ENCODE measurements at regions not wholly inside any gene's neighbourhood (a gene's known extent, or its start where the extent isn't known, plus 50 kb on each side); places are given as distances from the start of the nearest gene placed in this dataset.

- Histone ChIP-seq H3K4me3 (no peak overlapping the region), H3K27me3 (ENCODE audit: insufficient read depth in 3 of 3, low read length in 2 of 3) (no peaks in the 10 kb centered on the region), H3K27ac (no peak overlapping the region), H3K4me1 (peaks cover 19% of the 10 kb centered on the region), H3K36me3 (ENCODE audit: insufficient read depth in 1 of 2, low read depth in 1 of 2) (no peaks in the 10 kb centered on the region), H3K9me3 (no peaks in the 10 kb centered on the region)
- TF ChIP-seq, protein P1, sequence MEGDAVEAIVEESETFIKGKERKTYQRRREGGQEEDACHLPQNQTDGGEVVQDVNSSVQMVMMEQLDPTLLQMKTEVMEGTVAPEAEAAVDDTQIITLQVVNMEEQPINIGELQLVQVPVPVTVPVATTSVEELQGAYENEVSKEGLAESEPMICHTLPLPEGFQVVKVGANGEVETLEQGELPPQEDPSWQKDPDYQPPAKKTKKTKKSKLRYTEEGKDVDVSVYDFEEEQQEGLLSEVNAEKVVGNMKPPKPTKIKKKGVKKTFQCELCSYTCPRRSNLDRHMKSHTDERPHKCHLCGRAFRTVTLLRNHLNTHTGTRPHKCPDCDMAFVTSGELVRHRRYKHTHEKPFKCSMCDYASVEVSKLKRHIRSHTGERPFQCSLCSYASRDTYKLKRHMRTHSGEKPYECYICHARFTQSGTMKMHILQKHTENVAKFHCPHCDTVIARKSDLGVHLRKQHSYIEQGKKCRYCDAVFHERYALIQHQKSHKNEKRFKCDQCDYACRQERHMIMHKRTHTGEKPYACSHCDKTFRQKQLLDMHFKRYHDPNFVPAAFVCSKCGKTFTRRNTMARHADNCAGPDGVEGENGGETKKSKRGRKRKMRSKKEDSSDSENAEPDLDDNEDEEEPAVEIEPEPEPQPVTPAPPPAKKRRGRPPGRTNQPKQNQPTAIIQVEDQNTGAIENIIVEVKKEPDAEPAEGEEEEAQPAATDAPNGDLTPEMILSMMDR (IDR thresholded peaks at IDR 0.05), result no peak
- peak in 3 of 4 donors; percentile 67 to 75 (median 72) for ATAC-seq
- intact Hi-C loops (cut with DNase I), result no loop called here
- DNase-seq, result peak in 1 of 2 donors; percentile 71
- WGBS, 3 donors, result 26 to 47% (median 33%) methylated on average over 6 of the region's 6 CpGs
Observed at GRCh38 chr2:217643789-217644301, 358.9 kb downstream of the TNS1 start.

- no peak for ATAC-seq
- H3K27ac ChIP-seq, result no peak overlapping the region
Observed at GRCh38 chr2:217642944-217643343, 359.9 kb downstream of the TNS1 start.

DNA sequence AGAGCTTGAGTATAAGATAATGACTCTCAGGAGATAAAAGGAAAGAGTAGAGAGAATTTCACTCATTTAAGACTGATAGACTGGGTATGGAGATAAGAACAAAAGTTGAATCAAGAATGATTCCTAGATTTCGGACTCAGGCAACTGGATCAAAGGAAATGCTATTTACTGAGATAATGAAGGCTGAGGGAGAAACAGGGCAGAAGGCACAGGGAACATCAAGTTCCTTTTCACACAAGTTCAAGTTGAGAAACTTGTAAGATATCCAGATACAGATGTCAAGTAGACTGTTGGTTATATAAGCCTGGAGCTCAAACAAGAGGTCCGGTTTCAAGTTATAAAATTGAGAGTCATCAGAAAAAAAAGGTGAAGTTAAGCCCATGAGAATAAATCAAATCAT lies 360.8 kb downstream of the TNS1 start:
- TF ChIP-seq, protein P1 (IDR thresholded peaks at IDR 0.05), result no peak
- H3K27ac ChIP-seq, result no peak overlapping the region
- no peak overlapping the region for H3K4me3 ChIP-seq
- H3K4me1 ChIP-seq, result peaks cover 32% of the 10 kb centered on the region
- peak in 1 of 4 donors; percentile 71 for ATAC-seq
- no peaks in the 10 kb centered on the region for H3K36me3 ChIP-seq (ENCODE audit: insufficient read depth in 1 of 2, low read depth in 1 of 2)
- DNase-seq, result no peak
- no peaks in the 10 kb centered on the region for H3K27me3 ChIP-seq (ENCODE audit: insufficient read depth in 3 of 3, low read length in 2 of 3)
- WGBS, 3 donors, result 30 to 69% (median 47%) methylated on average over 2 of the region's 2 CpGs
- intact Hi-C loops (cut with DNase I), result no loop called here
- no peaks in the 10 kb centered on the region for H3K9me3 ChIP-seq

More at GRCh38 chr2:217642944-217643343, 359.9 kb downstream of the TNS1 start:
- no peaks in the 10 kb centered on the region for H3K9me3 ChIP-seq
- H3K36me3 ChIP-seq (ENCODE audit: insufficient read depth in 1 of 2, low read depth in 1 of 2), result no peaks in the 10 kb centered on the region
- TF ChIP-seq, protein P1 (IDR thresholded peaks at IDR 0.05), result no peak
- H3K4me3 ChIP-seq, result no peak overlapping the region
- no peaks in the 10 kb centered on the region for H3K27me3 ChIP-seq (ENCODE audit: insufficient read depth in 3 of 3, low read length in 2 of 3)
- no peak for DNase-seq
- H3K4me1 ChIP-seq, result peaks cover 22% of the 10 kb centered on the region
- intact Hi-C loops (cut with DNase I), result no loop called here
- 62 to 78% (median 64%) methylated on average over 6 of the region's 6 CpGs for WGBS, 3 donors

GRCh38 chr2:217639481-217639880 lies 363.3 kb downstream of the TNS1 start:
- intact Hi-C loops (cut with DNase I), result no loop called here
- TF ChIP-seq, protein P1 (IDR thresholded peaks at IDR 0.05), result no peak
- Histone ChIP-seq H3K4me3 (no peak overlapping the region), H3K9me3 (no peaks in the 10 kb centered on the region), H3K4me1 (peaks cover 33% of the 10 kb centered on the region), H3K27me3 (ENCODE audit: insufficient read depth in 3 of 3, low read length in 2 of 3) (no peaks in the 10 kb centered on the region), H3K36me3 (ENCODE audit: insufficient read depth in 1 of 2, low read depth in 1 of 2) (no peaks in the 10 kb centered on the region), H3K27ac (no peak overlapping the region)
- DNase-seq (no peak), ATAC-seq (no peak)
- WGBS, 3 donors, result 54 to 71% (median 59%) methylated on average over 2 of the region's 2 CpGs

- intact Hi-C loops (cut with DNase I), result no loop called here
- Histone ChIP-seq H3K36me3 (ENCODE audit: insufficient read depth in 1 of 2, low read depth in 1 of 2) (no peaks in the 10 kb centered on the region), H3K27ac (no peak overlapping the region), H3K27me3 (ENCODE audit: insufficient read depth in 3 of 3, low read length in 2 of 3) (no peaks in the 10 kb centered on the region), H3K4me3 (no peak overlapping the region), H3K9me3 (no peaks in the 10 kb centered on the region), H3K4me1 (peaks cover 25% of the 10 kb centered on the region)
- DNase-seq (no peak), ATAC-seq (no peak)
- 80 to 97% (median 84%) methylated on average over 4 of the region's 4 CpGs for WGBS, 3 donors
- TF ChIP-seq, protein P1 (IDR thresholded peaks at IDR 0.05), result no peak
Observed at GRCh38 chr2:217638533-217638932, 364.3 kb downstream of the TNS1 start.

Data from psoas muscle (tissue), 7 donors.